ENCODE measurements at regions not wholly inside any gene's neighbourhood (a gene's known extent, or its start where the extent isn't known, plus 50 kb on each side); places are given as distances from the start of the nearest gene placed in this dataset.

DNA sequence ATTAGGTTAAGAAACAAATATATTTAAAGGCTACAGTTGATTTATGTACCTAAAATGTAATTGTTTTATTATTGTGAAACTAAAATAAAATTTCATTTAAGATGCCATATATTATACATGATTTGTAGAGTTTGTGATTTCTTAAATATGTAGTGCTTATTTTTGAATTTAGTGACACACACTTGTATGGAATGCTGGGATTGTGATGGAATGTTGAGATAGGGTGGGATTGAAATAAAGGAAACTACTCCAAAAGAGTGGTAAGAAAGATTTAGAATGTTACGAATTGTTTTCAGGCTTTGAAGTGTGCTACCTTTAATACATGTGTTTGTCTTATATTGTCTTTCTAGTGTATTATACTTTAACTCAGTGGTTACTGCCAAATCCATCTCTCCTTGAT is 330.3 kb upstream of the PITX2 start:
- DNase-seq (ENCODE audit: extremely low read depth in 1 of 2, low read depth in 1 of 2) = no peak

DNA sequence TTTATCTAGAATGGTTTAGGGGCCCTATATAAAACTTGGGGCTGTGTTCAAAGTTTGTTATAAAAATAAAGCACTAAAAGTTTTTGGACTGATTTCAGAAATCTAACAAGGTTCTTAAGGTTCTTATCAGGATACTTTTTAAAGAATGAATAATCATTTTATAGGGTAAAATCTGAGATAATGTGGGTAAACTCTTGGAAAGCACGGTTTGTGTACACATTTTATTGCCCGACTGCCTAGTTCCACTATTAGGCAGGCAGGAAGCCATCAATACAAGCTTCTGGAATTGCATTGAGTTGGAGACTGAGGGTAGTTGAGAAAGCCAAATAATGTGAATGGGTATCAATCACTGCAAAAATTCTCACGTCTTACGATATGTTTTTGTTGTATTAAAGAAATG is 331.0 kb upstream of the PITX2 start:
- DNase-seq (ENCODE audit: extremely low read depth in 1 of 2, low read depth in 1 of 2) = no peak

DNA sequence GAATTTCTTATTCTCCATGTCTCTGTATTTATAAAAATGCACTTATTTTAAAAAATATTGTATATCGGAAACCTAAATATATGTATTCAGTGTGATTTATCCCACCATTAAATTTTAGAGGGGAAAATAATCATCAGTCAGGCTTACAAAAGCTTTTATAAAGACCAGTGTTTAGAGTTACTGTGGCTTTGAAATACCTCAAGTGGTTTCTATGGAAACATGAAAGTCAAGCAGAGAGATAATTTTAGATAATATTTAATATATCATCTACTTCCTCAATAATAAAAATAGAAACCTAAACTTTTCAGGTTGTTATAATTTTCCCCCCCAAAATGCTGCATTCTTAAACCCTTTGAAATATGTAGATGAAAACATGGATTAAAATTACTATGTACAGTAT is 332.9 kb upstream of the PITX2 start:
- DNase-seq (ENCODE audit: extremely low read depth in 1 of 2, low read depth in 1 of 2) = no peak

DNA sequence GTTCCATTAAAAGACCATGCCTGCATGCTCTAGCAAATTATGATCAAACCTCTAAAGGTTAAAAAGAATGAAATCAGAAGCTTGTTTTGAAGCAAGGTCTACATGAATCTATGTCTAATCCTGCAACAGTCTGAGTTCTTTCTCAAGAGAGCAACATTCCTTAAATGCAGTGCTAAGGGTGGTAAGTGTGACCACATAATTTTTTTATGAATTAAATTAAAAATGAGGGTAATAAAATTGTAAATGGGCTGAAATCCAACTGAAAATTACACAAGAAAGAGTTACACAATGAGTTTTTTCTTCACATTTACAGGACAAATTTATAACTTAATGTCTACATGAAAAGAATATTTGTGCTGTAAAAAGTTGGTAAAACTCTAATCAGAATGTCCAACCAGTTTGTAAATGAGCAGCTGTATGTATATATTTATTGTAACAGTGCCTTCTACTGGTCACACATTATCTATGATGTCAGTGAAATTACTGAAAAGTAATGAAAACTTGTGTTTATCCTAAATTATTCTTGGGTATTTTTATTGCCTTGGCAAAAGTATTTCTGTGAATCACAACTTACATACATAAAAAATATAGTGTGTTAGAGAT is 336.3 kb upstream of the PITX2 start:
- no peak for DNase-seq (ENCODE audit: extremely low read depth in 1 of 2, low read depth in 1 of 2)

DNA sequence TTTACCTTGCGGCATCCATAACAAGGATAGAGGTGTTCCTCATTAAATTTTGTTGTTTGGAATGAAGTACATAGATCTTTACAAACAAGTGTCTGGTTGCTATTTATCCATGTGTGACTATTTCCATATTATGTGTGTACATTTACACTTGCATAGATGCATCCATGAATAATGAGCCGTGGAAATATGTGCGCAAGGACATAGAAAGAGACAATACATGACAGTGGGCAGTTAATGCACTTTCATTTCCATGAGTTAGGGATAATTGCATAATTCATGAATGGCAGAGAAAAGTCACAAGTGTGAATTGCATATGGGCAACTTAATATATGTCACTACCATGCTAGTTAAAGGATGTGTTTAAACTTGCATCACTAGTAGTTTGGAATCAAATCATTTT is 338.2 kb upstream of the PITX2 start:
- DNase-seq (ENCODE audit: extremely low read depth in 1 of 2, low read depth in 1 of 2) = no peak

DNA sequence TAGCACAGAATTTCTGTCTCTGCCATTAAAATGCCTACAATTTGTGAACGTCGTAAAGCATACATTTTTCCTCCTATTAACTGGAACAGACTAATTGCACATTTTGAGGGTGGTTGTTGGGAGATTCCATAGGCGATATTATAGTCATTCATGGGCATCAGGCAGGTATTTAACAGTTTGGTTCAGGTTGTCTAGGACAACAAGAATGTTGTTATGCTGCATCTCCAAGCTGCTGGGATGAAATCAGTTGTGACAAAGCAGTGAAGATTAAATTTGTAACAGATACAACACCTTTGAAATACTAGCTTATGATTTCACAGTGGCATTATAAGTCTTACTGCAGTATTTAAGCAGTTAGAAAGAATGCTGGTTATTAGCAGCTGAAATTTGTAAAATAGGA is 339.7 kb upstream of the PITX2 start:
- no peak for DNase-seq (ENCODE audit: extremely low read depth in 1 of 2, low read depth in 1 of 2)

DNA sequence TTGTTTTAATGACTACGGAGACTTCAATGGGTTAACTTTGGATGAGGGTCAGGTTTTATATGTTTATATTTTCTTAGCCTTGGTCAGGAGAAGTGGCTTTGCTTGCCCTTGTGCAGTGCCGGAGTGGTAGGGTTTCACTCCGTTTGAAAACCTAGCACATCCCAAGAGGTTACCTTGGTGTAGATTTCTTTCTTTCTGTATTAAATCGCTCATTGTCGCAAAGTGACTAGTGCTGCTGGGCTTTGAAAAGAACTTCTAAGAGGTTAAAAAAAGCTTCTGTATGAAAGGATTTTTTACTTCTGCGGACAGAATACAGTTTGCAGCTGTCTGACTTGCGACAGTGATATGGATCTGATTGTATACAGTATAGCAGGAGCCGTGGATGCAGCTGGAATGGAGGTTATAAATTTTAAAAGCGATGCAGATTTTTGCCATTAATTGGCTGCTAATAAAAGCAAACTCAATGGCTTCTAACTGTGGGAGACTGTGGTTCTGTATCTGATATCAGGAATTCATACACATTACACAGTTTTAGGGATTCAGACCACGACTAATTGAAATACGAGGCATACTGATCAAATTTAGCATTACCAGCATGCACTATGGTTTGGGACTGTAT is 340.9 kb upstream of the PITX2 start:
- no peak for DNase-seq (ENCODE audit: extremely low read depth in 1 of 2, low read depth in 1 of 2)

DNA sequence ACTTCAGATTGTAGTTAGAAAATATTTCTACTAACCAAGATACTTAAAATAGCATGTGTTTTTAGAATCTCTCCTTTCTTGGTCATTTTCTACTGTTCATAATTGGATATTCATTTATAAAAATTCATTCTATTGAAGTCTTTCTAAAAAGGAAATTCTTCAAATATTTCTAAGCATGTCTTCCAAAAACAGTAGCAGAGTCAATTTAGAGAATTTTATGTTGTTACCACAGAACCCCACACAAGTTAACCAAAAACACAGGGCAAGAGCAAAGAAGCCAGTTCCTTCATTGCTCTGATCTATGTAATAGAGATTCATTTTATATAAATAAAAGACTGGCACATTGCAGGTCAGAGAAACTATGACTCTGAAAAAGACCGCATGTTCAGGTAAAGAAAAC is 345.1 kb upstream of the PITX2 start:
- no peak for DNase-seq (ENCODE audit: extremely low read depth in 1 of 2, low read depth in 1 of 2)

DNA sequence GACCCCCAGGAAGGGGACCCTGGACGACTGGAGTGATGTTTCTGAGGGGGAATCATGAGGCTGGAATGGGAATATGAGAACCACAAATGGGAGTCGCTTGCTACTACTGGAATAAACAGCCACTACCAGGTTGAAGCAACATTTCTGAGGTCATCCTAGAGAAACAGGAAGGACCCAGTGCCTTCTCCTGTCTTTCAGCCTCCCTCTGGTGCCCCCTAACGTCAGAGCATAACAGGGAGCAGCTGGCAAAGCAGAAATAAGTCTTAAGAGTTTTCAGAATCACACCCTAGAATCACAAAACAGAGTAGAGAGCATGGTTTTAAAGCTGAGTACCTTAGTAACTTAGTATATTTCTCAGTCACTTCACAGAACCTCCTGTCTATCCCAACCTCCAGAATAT is 347.8 kb upstream of the PITX2 start:
- DNase-seq (ENCODE audit: extremely low read depth in 1 of 2, low read depth in 1 of 2) = no peak

DNA sequence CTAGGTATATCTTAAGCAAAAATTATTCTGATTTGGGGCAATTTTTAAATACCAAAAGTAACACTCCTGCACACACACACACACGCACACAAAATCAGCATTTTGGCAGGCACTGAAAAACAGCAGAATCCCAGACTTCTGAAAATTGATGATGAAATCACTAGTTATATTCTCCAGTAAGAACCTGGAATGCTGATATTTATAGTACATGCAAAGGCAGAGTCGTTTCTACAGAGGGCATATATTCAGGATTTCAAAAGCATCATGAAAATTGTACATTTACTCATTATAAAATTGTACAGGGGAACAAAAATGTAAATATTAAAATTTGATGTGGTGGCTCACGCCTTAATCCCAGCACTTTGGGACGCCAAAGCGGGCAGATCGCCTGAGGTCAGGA is 352.5 kb upstream of the PITX2 start:
- no peak for DNase-seq (ENCODE audit: extremely low read depth in 1 of 2, low read depth in 1 of 2)

DNA sequence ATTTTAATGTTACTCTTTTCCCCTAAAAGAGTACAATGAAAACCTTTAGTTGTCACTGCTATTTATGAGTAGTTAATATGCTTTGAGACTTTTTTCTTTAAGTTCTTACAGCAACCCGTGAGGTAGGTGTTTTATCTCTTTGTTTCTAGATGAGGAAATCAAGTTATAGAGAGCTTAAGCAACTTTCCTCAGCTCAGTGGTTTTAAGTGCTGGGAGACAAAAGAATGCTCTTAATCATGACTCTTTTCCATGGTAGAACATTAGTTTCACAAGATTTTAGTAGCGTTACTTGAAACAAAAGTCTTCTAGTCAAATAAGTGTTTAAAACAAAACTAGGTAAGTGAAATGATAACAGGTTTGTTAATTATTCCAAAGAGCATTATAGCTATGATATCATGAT is 354.7 kb upstream of the PITX2 start:
- DNase-seq (ENCODE audit: extremely low read depth in 1 of 2, low read depth in 1 of 2) = no peak

DNA sequence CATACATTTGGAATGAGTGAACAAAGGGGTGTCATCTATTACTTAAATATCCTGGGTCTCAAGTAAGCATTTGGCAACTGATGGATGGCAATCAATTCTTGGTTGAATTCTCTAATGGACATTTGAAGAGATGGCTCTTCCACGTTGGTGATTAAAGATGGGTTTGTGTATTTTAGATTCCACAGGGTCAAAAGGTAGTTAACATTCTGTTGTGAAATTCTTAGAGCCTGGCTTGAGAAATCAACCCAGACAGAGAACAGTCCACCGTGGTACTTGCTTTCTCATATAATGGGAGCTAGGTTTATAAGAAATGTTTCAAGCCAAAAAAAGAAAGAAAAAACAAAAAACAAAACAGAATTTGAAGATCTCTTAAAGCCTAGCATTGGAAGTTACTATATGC is 355.9 kb upstream of the PITX2 start:
- no peak for DNase-seq (ENCODE audit: extremely low read depth in 1 of 2, low read depth in 1 of 2)

DNA sequence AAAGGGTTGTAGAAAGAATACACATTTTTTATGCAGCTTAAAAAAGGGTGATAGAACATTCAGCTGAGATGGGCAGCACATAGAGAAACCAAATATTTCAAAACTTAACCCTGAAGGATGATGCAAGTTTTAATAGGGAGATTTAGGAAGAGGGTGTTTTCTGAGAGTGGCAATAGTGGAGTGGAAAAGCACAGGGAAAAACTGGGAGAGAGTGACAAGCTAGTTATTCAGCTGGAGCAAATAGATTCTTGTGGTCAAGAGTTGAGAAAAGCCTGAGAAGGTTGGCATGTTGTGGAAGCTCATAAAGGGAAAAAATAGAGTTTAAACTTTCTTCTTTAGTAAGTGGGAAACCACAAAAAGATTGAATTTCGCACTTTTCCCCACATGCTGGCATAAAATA is 359.6 kb upstream of the PITX2 start:
- no peak for DNase-seq (ENCODE audit: extremely low read depth in 1 of 2, low read depth in 1 of 2)

DNA sequence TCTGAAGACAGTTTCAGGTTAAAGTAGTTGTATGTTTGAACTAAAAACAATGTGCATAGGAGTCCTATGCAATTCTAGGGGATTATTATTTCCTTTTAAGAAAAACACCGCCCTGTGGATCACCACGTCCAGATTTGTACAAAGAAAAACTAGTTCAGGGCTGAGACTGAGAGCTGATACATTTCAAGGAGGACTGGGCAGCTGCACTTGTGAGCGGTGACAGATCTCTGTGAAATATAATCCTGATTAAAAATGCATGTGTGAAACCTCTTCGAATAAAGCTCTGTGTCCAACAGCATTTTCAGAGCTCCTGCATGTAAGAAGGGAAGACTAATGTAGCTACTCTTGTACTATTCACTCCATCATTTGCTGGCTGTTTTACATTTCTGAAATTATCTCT is 365.8 kb upstream of the PITX2 start:
- DNase-seq (ENCODE audit: extremely low read depth in 1 of 2, low read depth in 1 of 2) = no peak

DNA sequence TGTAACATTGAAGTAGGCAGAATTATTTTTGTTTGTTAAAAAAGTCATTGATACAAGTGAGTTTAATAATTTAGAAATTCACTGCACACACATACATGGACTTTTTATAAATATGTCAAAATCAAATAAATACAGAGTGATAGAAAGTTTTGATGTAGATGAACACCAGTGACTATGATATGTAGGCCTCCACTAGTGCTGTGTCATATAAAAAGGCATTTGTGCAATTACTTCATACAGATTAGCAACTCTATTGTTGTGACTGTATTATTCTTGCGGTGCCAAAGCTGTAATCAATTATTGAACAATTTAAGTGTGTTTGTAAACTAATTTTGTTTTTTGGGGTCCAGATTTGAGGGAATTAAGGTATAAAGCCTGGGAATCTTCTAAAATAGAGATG is 366.2 kb upstream of the PITX2 start:
- DNase-seq (ENCODE audit: extremely low read depth in 1 of 2, low read depth in 1 of 2) = no peak

DNA sequence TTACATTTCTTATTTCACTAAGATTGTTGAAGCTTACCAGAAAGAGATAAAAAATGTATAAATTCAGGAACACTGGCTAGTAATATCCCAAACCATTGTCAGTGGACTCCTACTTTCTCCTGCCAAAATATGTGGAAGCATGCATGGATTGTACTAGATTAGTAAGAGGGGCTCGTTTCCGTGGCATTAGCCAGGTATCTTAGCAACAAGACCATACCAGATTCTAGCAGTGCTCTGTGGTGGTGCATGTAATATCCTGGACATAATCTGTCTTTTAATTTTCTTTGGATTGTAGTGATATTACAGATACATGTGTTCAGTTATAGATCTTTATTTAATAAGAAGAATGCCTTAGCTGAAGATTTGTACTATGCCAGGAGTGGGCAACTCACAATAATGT is 371.9 kb upstream of the PITX2 start:
- no peak for DNase-seq (ENCODE audit: extremely low read depth in 1 of 2, low read depth in 1 of 2)

DNA sequence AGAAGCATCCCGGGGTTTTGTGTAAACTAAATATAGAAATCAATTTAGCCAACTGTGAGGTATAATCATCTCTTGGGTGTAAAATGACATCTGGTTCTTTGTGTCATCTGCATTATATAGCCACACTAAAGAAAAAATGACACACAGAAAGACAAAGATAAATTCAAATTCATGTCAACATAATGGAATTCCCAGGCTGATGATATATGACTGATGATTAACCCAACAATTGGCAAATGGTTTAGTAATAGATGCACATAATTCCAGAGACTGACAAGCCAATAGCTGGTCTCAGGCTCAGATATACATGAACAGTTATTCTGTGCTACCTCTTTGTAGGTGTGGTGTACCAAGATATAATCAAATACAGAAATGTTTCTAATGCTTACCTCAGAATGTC is 375.4 kb upstream of the PITX2 start:
- no peak for DNase-seq (ENCODE audit: extremely low read depth in 1 of 2, low read depth in 1 of 2)

DNA sequence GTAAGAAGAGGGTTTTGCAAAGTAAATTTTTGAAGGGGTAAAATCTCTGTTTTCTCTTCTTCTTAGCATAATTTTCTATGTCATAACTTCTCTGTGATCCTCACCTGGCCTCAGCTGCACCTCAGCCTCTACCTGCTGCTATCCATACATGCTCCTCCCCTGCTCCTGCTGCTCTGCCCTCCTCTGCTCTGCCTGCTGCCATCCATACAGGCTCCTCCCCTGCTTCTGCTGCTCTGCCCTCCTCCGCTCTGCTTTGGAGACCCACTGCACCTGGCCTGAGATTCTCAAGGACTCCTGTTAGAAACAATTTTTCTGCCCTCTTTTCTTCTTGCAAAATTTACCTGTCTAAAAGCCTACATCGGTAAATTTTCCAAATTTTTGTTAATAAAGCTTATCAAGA is 388.6 kb upstream of the PITX2 start:
- no peak for DNase-seq (ENCODE audit: extremely low read depth in 1 of 2, low read depth in 1 of 2)

DNA sequence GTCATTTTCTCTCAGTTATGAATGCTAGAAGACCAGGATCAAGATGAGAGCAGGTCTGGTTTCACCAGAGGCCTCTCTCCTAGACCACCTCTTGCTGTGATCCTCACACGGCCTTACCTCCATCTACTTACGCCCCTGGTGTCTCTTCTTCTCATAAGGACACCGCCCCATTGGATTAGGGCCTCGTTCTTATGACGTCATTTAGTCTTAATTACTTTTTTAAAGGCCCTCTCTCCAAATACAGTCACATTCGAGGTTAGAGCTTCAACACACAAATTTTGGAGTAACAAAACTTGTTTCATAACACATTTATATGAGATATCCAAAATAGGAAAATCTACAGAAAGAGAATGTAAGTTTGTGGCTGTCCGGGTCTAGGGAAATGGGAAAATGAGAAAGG is 391.0 kb upstream of the PITX2 start:
- no peak for DNase-seq (ENCODE audit: extremely low read depth in 1 of 2, low read depth in 1 of 2)

DNA sequence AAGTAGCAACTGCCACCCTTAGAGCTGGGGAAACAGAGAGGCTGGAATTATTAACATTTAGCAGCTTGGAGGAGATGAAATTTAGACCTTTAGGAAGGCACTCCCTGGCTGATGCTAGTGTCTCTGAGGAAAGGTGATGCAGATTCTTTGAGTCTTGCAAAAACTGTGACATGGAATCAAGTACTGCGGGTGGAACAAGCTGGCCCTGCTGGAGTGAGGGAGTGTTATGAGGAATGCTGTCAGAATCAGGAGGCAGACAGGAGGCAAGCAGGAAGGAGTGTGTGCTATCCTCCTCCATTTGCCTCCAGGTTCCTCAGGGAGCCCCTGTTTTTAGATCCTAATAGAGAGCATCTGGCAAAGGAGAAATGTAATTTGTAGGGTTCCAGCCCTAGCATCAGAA is 391.7 kb upstream of the PITX2 start:
- no peak for DNase-seq (ENCODE audit: extremely low read depth in 1 of 2, low read depth in 1 of 2)

DNA sequence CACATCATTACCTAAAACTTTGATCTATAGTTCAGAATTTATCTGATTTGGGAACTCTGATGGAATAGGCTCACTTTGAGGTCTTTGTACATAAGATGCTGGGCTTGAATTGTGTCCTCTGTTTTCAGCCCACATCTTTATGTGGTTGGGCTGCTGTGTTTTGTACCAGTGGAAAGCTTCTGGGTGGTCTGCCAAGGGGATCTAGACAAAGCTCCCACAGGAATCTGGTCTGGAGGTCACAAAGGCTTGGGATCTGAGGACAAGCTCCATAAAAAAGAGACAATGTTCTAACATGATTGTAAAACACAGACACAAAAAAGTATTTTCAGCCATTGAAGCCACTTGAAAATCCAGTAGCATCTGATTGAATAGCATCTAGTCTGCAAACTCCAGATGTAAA is 393.5 kb upstream of the PITX2 start:
- no peak for DNase-seq (ENCODE audit: extremely low read depth in 1 of 2, low read depth in 1 of 2)

DNA sequence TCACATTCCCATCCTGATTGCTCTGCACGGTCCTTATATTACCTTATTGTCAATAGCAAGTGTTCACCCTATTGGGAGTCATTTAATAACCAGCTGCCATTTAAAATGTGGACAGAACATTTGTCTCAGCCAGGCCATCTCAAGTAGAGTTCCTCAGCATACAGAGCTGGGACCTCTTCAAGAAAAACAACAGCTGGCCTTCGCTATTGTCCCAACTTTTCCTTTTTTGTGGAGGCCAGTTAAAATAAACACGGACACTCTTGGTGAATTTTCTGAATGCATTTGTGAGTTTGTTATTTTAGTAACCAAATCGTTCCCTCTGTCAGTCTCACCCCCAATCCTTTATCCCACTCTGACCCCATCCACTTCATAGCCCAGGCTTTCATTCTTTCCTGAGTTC is 395.3 kb upstream of the PITX2 start:
- DNase-seq (ENCODE audit: extremely low read depth in 1 of 2, low read depth in 1 of 2) = no peak

DNA sequence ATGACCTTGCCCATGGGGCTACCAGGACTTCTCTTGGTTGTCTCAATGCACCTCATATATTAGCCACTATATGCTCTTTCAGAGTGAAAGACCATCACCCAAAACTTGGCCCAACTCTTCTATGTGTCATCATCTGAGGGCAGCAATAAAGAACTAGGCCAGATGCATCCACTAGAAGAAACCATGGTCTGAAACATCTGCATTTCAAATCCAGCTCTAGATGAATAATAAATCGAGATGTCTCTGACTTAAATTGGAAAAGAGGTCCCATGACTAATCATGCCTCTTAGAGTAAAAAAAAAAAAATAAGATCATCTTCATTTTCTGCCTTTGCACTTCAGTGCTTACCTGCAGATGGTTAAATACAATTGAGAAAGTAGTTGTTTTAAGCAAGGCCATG is 397.6 kb upstream of the PITX2 start:
- no peak for DNase-seq (ENCODE audit: extremely low read depth in 1 of 2, low read depth in 1 of 2)

Data from stimulated activated CD8-positive, alpha-beta memory T cell treated with anti-CD3 and anti-CD28 coated beads, Interleukin-7, amount 100 ng/mL, for 48 hours (primary cell).